Stimulated activated CD4-positive, alpha-beta T cell treated with anti-CD3 and anti-CD28 coated beads, TNF-alpha, amount 100 ng/mL, for 1 hour (primary cell): ENCODE measurements at regions not wholly inside any gene's neighbourhood (a gene's known extent, or its start where the extent isn't known, plus 50 kb on each side); places are given as distances from the start of the nearest gene placed in this dataset.
"Not testable (repeated sequence)": the region's sequence is repeated elsewhere in the genome, so short reads cannot be mapped to it uniquely, and the experiment has no call there.

Source experiments
- DNase-seq, 3 donors: peaks; one replicate each; pipeline ENCODE4 v3.0.0-alpha.2; 2020; ENCODE audit warnings: low read depth in 3 of 3, low spot score in 1 of 3

- DNase-seq, result not testable (repeated sequence)
Observed at GRCh38 chr3:193927413-193928206, 208.3 kb upstream of the HES1 start.

- no peak for DNase-seq
Observed at GRCh38 chr3:193928354-193929209, 207.4 kb upstream of the HES1 start.

- DNase-seq, result no peak
Observed at GRCh38 chr3:193929373-193929772, 206.6 kb upstream of the HES1 start.

GRCh38 chr3:193929921-193930646 lies 205.9 kb upstream of the HES1 start:
- DNase-seq, result no peak

GRCh38 chr3:193932136-193932535 lies 203.8 kb upstream of the HES1 start:
- no peak for DNase-seq

- DNase-seq, result no peak
Observed at GRCh38 chr3:193932576-193932975, 203.4 kb upstream of the HES1 start.

- DNase-seq, result no peak
Observed at GRCh38 chr3:193933451-193933850, 202.5 kb upstream of the HES1 start.

GRCh38 chr3:193935916-193936315 lies 200.0 kb upstream of the HES1 start:
- DNase-seq, result no peak

- no peak for DNase-seq
Observed at GRCh38 chr3:193938613-193939012, 197.3 kb upstream of the HES1 start.

- no peak for DNase-seq
Observed at GRCh38 chr3:193939527-193939926, 196.4 kb upstream of the HES1 start.

GRCh38 chr3:193940526-193940925 lies 195.4 kb upstream of the HES1 start:
- DNase-seq, result no peak

- no peak for DNase-seq
Observed at GRCh38 chr3:193941486-193941885, 194.5 kb upstream of the HES1 start.

- no peak for DNase-seq
Observed at GRCh38 chr3:193942516-193943055, 193.4 kb upstream of the HES1 start.

- no peak for DNase-seq
Observed at GRCh38 chr3:193943200-193943599, 192.7 kb upstream of the HES1 start.

GRCh38 chr3:193943851-193944517 lies 192.0 kb upstream of the HES1 start:
- DNase-seq, result no peak

GRCh38 chr3:193944518-193944884 lies 191.4 kb upstream of the HES1 start:
- no peak for DNase-seq

GRCh38 chr3:193945143-193945542 lies 190.8 kb upstream of the HES1 start:
- DNase-seq, result no peak

GRCh38 chr3:193946945-193947344 lies 189.0 kb upstream of the HES1 start:
- no peak for DNase-seq

GRCh38 chr3:193947596-193947995 lies 188.4 kb upstream of the HES1 start:
- DNase-seq, result no peak

- DNase-seq, result no peak
Observed at GRCh38 chr3:193948459-193948858, 187.5 kb upstream of the HES1 start.

- no peak for DNase-seq
Observed at GRCh38 chr3:193951859-193952258, 184.1 kb upstream of the HES1 start.
